Pancreas (tissue), 10 donors: ENCODE measurements at regions not wholly inside any gene's neighbourhood (a gene's known extent, or its start where the extent isn't known, plus 50 kb on each side); places are given as distances from the start of the nearest gene placed in this dataset.
A peak's percentile ranks its signal among the peaks of the same experiment; 100 is the strongest.

Source experiments
- ATAC-seq, 4 donors: fragments of 200-7000 bp; cut with Tn5 transposase; one replicate each; pipeline versions ENCODE4 v1.8.0 to v1.9.1; 2020; ENCODE audit warnings: mild to moderate bottlenecking in 4 of 4, moderate library complexity in 4 of 4
- DNase-seq, 6 donors: peaks; one replicate each; pipeline ENCODE4 v3.0.0-alpha.2; 2020
- FAIRE-seq: peaks from 2 replicates; lab custom pipeline; 2012; peaks lifted over from hg19 to GRCh38; lab: Jason Lieb, UNC
- H3K27ac ChIP-seq, 4 donors: fragments of 200-600 bp; sonication (generic); 1 replicate in 3 of 4; 2 replicates in 1 of 4; pipeline versions ENCODE4 v1.5.0 to v1.8.0; 2020
- H3K27me3 ChIP-seq, 4 donors: fragments of 200-600 bp; one replicate each; pipeline ENCODE4 v1.8.0; 2021
- H3K36me3 ChIP-seq, 3 donors: fragments of 200-600 bp; sonication (generic) in 1 of 3; one replicate each; pipeline versions ENCODE4 v1.5.0 to v1.8.0; 2020 to 2021
- H3K4me1 ChIP-seq, 3 donors: fragments of 200-600 bp; one replicate each; pipeline ENCODE4 v1.8.0; 2021
- H3K4me3 ChIP-seq, 4 donors: fragments of 200-600 bp; sonication (generic) in 2 of 4; one replicate each; pipeline versions ENCODE4 v1.5.0 to v1.8.0; 2020 to 2021
- H3K9me3 ChIP-seq, 4 donors: fragments of 200-600 bp; one replicate each; pipeline ENCODE4 v1.8.0; 2021
- CTCF ChIP-seq, 4 donors: fragments of 200-600 bp; sonication (generic) in 3 of 4; IDR thresholded peaks; one replicate each; pipeline versions ENCODE4 v1.5.0 to v1.8.0; 2021; ENCODE audit warnings: antibody characterized with exemption in 4 of 4
- WGBS, 2 donors: extraction: QIAGEN DNeasy Blood & Tissue Kit; methylation state at CpG; one replicate each; pipeline ENCODE4 v1.1.7; 2013; 5-methylcytosine and 5-hydroxymethylcytosine counted together
- intact Hi-C, 3 donors: fragments of 100-400 bp; cut with DNase I; formaldehyde crosslinking; loops; one replicate each; pipeline versions ENCODE4 v1.11.1 to v1.14.2; 2022
- donor health status: healthy with polysubstance abuse.
- donor health status: DM: no; HTN: no; CAD: no; lungs with moderate emphysema.
- donor health status: DM: no; HTN: no; CAD: no.
- donor health status: control.
- donor health status: control.
- donor health status: Bipolar disorder and iron deficiency.
- donor health status: DM: yes; HTN: yes; CAD: no.
- donor health status: DM: no; HTN: no; CAD: no.
- donor health status: DM: no; HTN: no; CAD: no.
- donor health status: DM: yes; HTN: yes; CAD: no.

GRCh38 chr12:94733727-94734126, 83.4 kb upstream of the TMCC3 start:
- FAIRE-seq = no peak
- TF ChIP-seq CTCF (IDR thresholded peaks at IDR 0.05) = no peak
- H3K27ac ChIP-seq = no peak overlapping the region
- WGBS, 2 donors = 64 to 83% methylated on average over 9 of the region's 9 CpGs
- no peak for ATAC-seq
- no peaks in the 10 kb centered on the region for H3K27me3 ChIP-seq
- no peak overlapping the region for H3K4me3 ChIP-seq
- no peaks in the 10 kb centered on the region for H3K9me3 ChIP-seq
- no peaks in the 10 kb centered on the region for H3K36me3 ChIP-seq
- DNase-seq = no peak
- intact Hi-C loops = no loop called here
- H3K4me1 ChIP-seq = no peaks in the 10 kb centered on the region

DNA sequence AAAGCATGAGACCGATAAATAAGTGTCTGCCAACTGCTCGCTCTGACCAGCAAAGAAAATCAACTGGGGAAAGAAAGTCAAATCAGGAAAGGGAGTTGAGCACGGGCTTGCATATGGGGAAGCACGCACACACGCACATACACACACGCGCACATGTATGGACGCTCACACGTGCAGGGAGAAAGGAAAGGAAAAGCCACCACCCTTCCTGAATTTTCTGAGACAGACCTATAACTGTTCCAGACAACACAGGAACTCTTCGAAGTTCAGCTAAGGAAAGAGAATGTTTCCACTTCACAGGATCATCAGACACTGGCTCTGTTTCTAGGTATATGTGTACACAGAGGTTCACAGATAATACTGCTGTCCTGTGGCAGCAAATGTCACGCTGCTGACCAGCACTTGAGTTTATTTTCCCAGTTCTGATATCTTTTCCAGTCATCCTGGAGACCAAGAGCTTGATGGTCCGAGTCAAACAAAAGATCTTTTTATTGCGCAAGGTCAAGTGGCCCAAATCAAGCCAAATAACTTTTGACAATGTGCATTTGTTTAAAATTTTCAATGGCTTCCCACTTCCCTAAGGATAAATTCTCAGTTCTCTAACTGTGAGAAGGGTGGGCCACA, 82.1 kb upstream of the TMCC3 start:
- DNase-seq (no peak), FAIRE-seq (no peak), ATAC-seq (peak in 1 of 4 donors; percentile 51)
- Histone ChIP-seq H3K27ac (no peak overlapping the region), H3K27me3 (no peaks in the 10 kb centered on the region), H3K9me3 (no peaks in the 10 kb centered on the region), H3K4me1 (no peaks in the 10 kb centered on the region), H3K36me3 (no peaks in the 10 kb centered on the region), H3K4me3 (no peak overlapping the region)
- intact Hi-C loops = no loop called here
- 57 to 64% methylated on average over 13 of the region's 13 CpGs for WGBS, 2 donors
- no peak for TF ChIP-seq CTCF (IDR thresholded peaks at IDR 0.05)

DNA sequence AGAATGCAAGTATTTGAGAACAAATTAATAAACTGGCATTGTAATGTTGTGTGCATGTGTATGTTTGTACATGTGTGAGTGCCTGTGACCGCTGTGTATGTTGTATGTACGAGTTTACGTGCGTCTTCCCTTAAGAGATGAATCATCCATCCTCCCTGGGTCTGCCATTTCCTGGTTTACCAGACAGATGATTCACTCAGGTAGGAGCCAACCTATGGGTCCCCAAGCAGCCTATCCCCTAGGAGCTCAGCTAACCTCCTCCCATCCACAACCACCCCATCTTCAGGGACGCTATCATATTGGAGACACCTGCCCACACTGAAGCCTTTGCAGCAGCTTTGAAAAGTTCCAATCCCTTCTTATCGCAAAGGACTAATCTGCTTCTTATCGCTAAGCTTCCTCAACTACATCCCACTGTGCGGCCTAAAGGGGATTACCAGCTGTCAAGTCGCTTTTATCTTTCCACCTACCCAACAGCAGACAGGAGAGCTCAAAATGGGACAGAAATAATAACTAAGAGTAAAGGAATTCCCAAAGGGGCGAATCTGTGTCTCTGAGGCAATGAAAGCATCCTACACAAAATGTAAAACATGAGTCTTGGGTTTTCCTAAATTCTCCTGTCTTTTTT, 81.5 kb upstream of the TMCC3 start:
- ATAC-seq (no peak), FAIRE-seq (no peak), DNase-seq (no peak)
- Histone ChIP-seq H3K4me3 (no peak overlapping the region), H3K36me3 (no peaks in the 10 kb centered on the region), H3K4me1 (no peaks in the 10 kb centered on the region), H3K9me3 (no peaks in the 10 kb centered on the region), H3K27me3 (no peaks in the 10 kb centered on the region), H3K27ac (no peak overlapping the region)
- intact Hi-C loops = no loop called here
- 62 to 80% methylated on average over 10 of the region's 10 CpGs for WGBS, 2 donors
- TF ChIP-seq CTCF (IDR thresholded peaks at IDR 0.05) = no peak

GRCh38 chr12:94730847-94731246, 80.5 kb upstream of the TMCC3 start:
- FAIRE-seq (no peak), DNase-seq (no peak), ATAC-seq (no peak)
- intact Hi-C loops = no loop called here
- TF ChIP-seq CTCF (IDR thresholded peaks at IDR 0.05) = no peak
- Histone ChIP-seq H3K36me3 (no peaks in the 10 kb centered on the region), H3K27ac (no peak overlapping the region), H3K4me3 (no peak overlapping the region), H3K9me3 (no peaks in the 10 kb centered on the region), H3K27me3 (no peaks in the 10 kb centered on the region), H3K4me1 (no peaks in the 10 kb centered on the region)
- 75 to 84% methylated on average over 4 of the region's 4 CpGs for WGBS, 2 donors

GRCh38 chr12:94726236-94726835, 76.0 kb upstream of the TMCC3 start:
- FAIRE-seq = no peak
- no peaks in the 10 kb centered on the region for H3K36me3 ChIP-seq
- WGBS, 2 donors = 71 to 79% methylated on average over 10 of the region's 10 CpGs

More at GRCh38 chr12:94726236-94726835, 76.0 kb upstream of the TMCC3 start:
- ATAC-seq = no peak
- Histone ChIP-seq H3K27me3 (no peaks in the 10 kb centered on the region), H3K9me3 (no peaks in the 10 kb centered on the region), H3K4me3 (no peak overlapping the region), H3K4me1 (no peaks in the 10 kb centered on the region), H3K27ac (no peak overlapping the region)
- no peak for TF ChIP-seq CTCF (IDR thresholded peaks at IDR 0.05)
- no peak for DNase-seq
- intact Hi-C loops = no loop called here
